ENCODE measurements at regions not wholly inside any gene's neighbourhood (a gene's known extent, or its start where the extent isn't known, plus 50 kb on each side); places are given as distances from the start of the nearest gene placed in this dataset.

GRCh38 chr2:238963161-238963970 lies 115.5 kb downstream of the TWIST2 start:
- DNase-seq (ENCODE audit: low spot score) = peak; percentile 19

GRCh38 chr2:238963971-238964328 lies 116.1 kb downstream of the TWIST2 start:
- DNase-seq (ENCODE audit: low spot score) = no peak
- intact Hi-C loops (cut with DNase I) = no loop called here

More at GRCh38 chr2:238963161-238963970, 115.5 kb downstream of the TWIST2 start:
- intact Hi-C loops (cut with DNase I) = no loop called here

GRCh38 chr2:238964544-238965067 lies 116.7 kb downstream of the TWIST2 start:
- DNase-seq (ENCODE audit: low spot score) = peak; percentile 55
- intact Hi-C loops (cut with DNase I) = no loop called here

GRCh38 chr2:238965371-238966071 lies 117.6 kb downstream of the TWIST2 start:
- DNase-seq (ENCODE audit: low spot score) = no peak

GRCh38 chr2:238966072-238966937 lies 118.4 kb downstream of the TWIST2 start:
- intact Hi-C loops (cut with DNase I) = no loop called here
- no peak for DNase-seq (ENCODE audit: low spot score)

More at GRCh38 chr2:238965371-238966071, 117.6 kb downstream of the TWIST2 start:
- intact Hi-C loops (cut with DNase I) = no loop called here

GRCh38 chr2:238967031-238967977 lies 119.4 kb downstream of the TWIST2 start:
- DNase-seq (ENCODE audit: low spot score) = peak; percentile 82
- intact Hi-C loops (cut with DNase I) = no loop called here

- peak; percentile 56 for DNase-seq (ENCODE audit: low spot score)
- intact Hi-C loops (cut with DNase I) = no loop called here
Observed at GRCh38 chr2:238967978-238968360, 120.1 kb downstream of the TWIST2 start.

GRCh38 chr2:238968616-238969384 lies 120.9 kb downstream of the TWIST2 start:
- DNase-seq (ENCODE audit: low spot score) = peak; percentile 72
- intact Hi-C loops (cut with DNase I) = no loop called here

GRCh38 chr2:238969857-238970256 lies 122.0 kb downstream of the TWIST2 start:
- DNase-seq (ENCODE audit: low spot score) = no peak
- intact Hi-C loops (cut with DNase I) = no loop called here

GRCh38 chr2:238970553-238971081 lies 122.7 kb downstream of the TWIST2 start:
- no peak for DNase-seq (ENCODE audit: low spot score)
- intact Hi-C loops (cut with DNase I) = no loop called here

GRCh38 chr2:238971318-238972145 lies 123.6 kb downstream of the TWIST2 start:
- no peak for DNase-seq (ENCODE audit: low spot score)
- intact Hi-C loops (cut with DNase I) = no loop called here

GRCh38 chr2:238972146-238972445 lies 124.2 kb downstream of the TWIST2 start:
- intact Hi-C loops (cut with DNase I) = no loop called here
- DNase-seq (ENCODE audit: low spot score) = no peak

- intact Hi-C loops (cut with DNase I) = no loop called here
- no peak for DNase-seq (ENCODE audit: low spot score)
Observed at GRCh38 chr2:238973038-238973739, 125.3 kb downstream of the TWIST2 start.

GRCh38 chr2:238974081-238974480 lies 126.2 kb downstream of the TWIST2 start:
- DNase-seq (ENCODE audit: low spot score) = no peak
- intact Hi-C loops (cut with DNase I) = no loop called here

GRCh38 chr2:238974501-238975166 lies 126.7 kb downstream of the TWIST2 start:
- DNase-seq (ENCODE audit: low spot score) = no peak
- intact Hi-C loops (cut with DNase I) = no loop called here

GRCh38 chr2:238975408-238975807 lies 127.5 kb downstream of the TWIST2 start:
- no peak for DNase-seq (ENCODE audit: low spot score)
- intact Hi-C loops (cut with DNase I) = no loop called here
